HG03060 (cell line): ENCODE measurements at regions not wholly inside any gene's neighbourhood (a gene's known extent, or its start where the extent isn't known, plus 50 kb on each side); places are given as distances from the start of the nearest gene placed in this dataset.
A peak's percentile ranks its signal among the peaks of the same experiment; 100 is the strongest.
"Not testable (repeated sequence)": the region's sequence is repeated elsewhere in the genome, so short reads cannot be mapped to it uniquely, and the experiment has no call there.

Source experiments
- ATAC-seq: cut with Tn5 transposase; IDR thresholded peaks from one replicate; pipeline ENCODE4 v1.9.1; 2021; ENCODE audit warnings: low read depth, moderate number of reproducible peaks; ENCODE audit not compliant: unreplicated experiment

DNA sequence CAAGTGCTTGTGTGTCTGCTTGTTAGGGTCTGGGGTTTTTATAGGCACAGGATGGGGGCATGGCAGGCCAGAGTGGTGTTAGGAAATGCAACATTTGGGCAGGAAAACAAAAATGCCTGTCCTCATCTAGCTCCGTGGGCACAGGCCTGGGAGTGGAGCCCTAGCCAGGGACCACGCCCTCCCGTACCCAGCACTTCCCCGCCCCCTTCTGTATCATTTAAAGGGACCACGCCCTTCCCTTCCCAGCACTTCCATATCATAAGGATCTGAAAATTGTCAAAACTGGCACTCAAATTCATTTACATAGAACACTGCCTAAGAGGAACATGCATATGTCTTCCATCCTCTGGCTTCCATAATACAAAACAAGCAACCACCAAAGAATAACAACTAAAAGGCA, 185.8 kb downstream of the B3GLCT start:
- ATAC-seq: no peak

DNA sequence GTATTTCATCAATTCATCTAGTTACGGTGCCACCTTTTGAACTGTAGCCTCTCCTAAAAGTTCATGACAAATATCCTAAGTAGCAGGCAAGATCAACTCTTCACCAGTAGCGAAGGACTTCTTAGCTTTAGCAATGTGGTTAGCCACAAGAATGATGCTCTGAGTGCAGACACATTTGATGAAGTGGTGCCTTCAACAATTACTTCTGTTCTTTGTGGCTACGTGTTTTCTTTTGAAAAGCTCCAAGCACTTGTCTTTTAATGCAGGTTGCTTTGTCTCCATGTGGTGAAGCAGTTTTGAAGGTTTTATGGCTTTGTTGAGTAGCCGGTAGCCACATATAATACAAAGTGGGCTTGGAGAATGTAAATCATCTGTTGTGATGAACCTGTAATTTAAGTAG, 194.7 kb downstream of the B3GLCT start:
- ATAC-seq: no peak

DNA sequence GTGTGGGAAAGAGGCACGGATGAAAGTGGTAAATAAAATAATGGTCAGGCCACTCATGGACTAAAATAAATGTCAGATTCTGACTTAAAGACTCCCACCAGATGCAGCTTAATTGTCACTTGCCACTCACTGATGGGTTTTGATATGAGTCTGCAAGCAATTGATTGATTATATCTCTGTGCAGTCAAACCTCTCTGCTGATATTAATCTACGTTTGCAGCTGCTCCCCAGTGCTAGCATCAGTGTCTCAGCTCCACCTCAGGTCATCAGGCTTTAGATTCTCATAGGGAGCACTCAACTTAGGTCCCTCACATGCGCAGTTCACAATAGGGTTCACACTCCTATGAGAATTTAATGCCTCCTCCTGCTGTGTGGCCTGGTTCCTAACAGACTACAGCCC, 195.3 kb downstream of the B3GLCT start:
- no peak for ATAC-seq

GRCh38 chr13:31399690-31400089, 199.9 kb downstream of the B3GLCT start:
- ATAC-seq: no peak

DNA sequence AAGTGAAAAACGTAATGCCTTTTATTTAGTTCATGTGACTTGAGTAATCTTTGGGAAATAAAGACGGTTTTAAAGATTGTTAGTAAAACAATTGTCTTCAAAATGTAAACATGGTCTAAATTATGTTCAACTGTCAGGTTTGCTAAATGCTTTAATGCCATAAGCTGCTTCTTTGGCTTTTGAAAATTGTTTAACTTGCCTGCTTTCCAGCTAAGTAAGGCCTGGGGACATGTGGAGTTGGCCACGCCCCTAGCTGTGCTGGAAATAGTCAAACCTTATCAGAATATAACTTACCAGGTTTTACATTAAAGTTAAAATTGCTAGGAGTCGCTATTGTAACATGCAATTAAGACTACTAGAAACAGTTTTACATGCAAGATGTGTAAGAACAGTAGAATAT, 203.9 kb downstream of the B3GLCT start:
- not testable (repeated sequence) for ATAC-seq

- ATAC-seq: no peak
Measured at GRCh38 chr13:31408927-31409326, 209.2 kb downstream of the B3GLCT start.

GRCh38 chr13:31409678-31410356, 210.0 kb downstream of the B3GLCT start:
- no peak for ATAC-seq

- no peak for ATAC-seq
Measured at GRCh38 chr13:31413516-31413915, 213.7 kb downstream of the B3GLCT start.

DNA sequence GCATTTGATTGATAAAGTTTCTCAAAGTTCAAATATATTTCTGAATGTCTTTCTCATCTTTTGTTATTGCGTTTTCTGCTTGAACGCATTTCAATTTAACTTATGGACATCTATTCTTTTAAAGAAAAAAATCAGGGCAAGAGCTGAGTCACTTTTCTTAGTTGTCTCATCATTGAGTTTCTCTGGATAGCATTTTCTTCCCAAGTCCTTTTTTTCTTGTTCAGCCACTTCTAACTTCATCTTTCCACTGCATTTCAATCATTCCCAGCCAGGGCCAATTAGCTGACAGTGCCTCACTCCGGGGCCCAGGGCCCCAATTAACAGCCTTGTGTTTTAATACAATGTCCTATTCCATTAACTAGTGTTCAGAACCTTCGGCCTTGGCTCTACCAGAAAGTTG, 216.3 kb downstream of the B3GLCT start:
- no peak for ATAC-seq

GRCh38 chr13:31418186-31418585, 218.4 kb downstream of the B3GLCT start:
- ATAC-seq: no peak

DNA sequence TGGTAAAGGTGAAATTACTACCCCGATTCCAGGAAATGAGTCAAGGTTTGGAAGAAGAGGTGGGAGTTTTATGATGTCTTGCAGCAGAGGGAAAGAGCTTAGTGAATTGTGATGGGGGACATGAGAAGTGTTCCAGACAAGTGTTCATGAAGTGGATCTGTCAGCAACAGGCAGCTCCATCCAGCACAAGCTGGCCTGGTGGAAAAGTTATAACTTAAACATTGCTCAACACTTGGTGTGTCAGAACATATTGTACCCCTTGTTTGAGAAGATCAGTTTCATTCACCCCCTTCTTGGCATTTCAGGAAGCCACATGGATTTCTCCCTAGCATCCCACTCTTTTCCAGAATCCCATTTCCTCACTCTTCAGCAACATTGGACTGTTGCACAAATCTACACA, 222.0 kb downstream of the B3GLCT start:
- no peak for ATAC-seq

- peak; percentile 52 for ATAC-seq
Measured at GRCh38 chr13:31424130-31424729, 224.5 kb downstream of the B3GLCT start.

DNA sequence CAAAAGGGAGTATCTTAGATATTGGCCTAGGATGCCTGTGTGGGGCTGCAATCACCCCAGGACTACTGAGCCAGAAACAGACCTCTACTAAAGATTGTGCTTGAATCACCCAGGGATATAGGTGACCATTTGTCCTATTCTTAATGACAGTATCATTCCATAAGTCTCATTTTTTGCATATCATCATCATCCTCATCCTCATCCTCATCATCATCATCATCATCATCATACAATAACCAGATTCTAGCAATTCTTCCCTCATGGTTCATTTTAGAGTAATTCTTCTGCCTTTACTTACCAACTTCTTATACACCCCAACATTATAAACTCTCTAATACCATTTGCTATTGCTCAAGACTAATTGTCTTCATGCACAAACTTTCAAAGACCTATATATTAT, 226.6 kb downstream of the B3GLCT start:
- ATAC-seq: no peak

DNA sequence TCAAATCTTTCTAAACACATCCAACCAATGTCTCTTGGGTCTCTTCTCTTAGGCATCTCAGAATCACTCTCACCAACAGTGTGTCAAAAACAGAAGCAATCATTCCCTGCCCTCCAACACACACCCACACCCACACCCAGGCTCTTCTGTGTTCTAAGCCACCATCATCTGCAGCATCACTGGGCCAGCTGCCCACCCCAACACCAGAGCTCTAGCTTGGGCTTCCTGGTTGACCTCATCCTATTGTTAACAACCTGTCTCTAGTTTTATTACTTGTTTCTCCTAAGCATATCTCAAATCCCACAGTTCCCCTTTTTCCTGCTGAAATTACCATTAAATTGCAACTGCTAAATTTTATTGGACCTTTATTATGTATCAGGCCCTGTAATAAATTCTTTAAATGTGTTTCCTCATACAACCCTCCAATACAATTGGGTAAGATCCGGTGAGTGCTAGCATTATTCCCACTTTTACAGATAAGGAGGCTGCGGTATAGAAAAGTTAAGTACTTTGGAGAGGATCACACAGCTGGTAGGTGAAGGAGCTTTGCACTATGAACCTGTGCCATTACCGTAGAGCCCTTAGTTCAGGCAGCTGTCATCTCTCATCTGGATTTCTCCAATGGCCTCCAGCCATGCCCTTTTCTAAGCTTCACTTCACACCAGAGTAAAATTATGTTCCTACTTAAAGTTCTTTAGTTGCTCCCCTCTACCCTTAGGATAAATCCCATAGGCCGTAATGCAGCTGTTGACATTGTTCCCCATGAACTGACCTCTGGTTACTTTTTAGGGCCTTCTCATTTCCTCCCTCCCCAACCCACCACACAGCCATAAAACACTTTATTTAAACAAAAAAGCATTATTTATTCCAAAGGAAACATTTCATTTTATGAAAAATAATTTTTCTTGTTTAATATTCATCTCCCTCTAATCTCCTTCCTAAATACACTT, 227.7 kb downstream of the B3GLCT start:
- no peak for ATAC-seq

- no peak for ATAC-seq
Measured at GRCh38 chr13:31431722-31432137, 232.0 kb downstream of the B3GLCT start.

DNA sequence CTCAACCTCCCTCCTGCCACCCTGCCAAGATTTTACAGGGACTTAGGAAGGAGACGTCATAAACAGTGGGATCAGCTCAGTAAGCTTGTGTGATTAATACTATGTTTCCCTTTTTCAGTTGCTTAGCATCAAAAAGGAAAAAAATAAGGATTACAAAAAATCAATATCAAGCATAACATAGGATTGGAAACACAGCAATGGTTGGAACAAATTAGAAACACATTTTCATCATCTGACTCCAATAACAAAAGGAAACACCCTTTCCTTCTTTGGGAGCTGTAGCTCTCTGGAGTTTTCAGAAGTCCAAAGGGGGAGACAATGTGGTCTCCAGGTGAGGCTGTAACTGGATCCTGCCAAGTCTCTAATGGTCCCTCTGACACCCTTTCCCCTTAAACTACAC, 233.4 kb downstream of the B3GLCT start:
- ATAC-seq: no peak

- no peak for ATAC-seq
Measured at GRCh38 chr13:31433746-31434145, 234.0 kb downstream of the B3GLCT start.

DNA sequence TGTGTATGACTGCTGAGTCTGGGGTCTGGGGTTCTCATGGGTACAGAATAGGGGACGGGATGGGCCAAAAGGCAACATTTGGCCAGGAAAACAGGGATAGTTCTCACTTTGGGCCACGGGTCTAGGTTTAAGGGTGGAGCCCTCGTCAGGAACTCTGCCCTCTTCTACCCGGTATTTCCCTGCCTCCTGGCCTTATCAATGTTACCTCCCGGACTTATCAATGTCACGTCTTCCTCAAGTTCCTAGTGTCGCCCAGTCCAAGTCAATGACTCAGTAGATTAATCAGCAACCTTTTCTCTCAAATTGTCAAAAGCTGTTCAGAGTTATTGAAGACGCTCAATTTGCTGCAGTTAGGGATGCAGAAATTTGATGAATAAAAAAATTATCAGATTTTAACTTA, 234.8 kb downstream of the B3GLCT start:
- ATAC-seq: no peak

DNA sequence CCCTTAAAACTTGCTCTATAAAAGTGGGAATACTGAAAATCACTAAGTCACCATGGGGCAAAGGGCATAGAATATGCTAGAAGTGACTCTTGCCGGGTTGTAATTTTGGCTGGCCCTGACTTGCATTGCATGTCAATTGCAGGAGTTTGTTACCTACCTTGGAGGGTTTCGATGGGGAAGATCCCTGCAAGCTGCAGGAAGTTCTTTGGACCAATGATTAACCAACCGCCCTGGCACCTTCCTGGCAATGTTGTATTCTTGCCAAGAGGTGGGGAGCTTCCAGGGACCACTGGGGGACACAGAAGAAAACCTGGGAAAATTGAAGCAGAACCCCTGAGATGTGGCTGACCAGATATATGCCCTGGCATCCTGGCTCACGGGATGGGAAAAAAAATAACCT, 235.8 kb downstream of the B3GLCT start:
- no peak for ATAC-seq

- no peak for ATAC-seq
Measured at GRCh38 chr13:31436478-31436877, 236.7 kb downstream of the B3GLCT start.

DNA sequence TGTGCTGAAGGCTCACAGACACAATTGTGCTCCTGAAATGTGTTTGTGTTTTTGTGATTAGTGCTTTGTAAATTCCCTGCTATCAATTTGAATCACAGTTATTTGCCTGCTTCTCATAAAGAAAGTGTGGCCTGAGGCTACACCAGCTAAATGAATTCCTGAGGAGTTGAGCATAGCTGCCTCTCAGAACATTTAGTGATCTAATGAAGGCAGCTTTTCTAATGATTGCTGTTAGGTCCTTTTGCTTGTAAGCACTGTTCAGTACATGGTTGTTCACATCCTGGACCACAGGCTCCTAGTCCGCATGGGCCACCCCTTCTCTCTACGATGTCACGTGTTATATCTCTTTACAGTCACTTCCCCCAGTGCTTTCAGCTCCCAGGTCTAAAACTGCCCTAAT, 238.2 kb downstream of the B3GLCT start:
- no peak for ATAC-seq
